ENCODE measurements at regions not wholly inside any gene's neighbourhood (a gene's known extent, or its start where the extent isn't known, plus 50 kb on each side); places are given as distances from the start of the nearest gene placed in this dataset.
"Not testable (repeated sequence)": the region's sequence is repeated elsewhere in the genome, so short reads cannot be mapped to it uniquely, and the experiment has no call there.

GRCh38 chr6:12548526-12548925 is 168.0 kb upstream of the PHACTR1 start:
- DNase-seq (ENCODE audit: low spot score), result no peak
- Histone ChIP-seq H2AK5ac (ENCODE audit: low read depth, low read length) (no peak overlapping the region), H3K4me1 (ENCODE audit: control insufficient read depth in 2 of 2, insufficient read depth in 1 of 2, low read depth in 1 of 2, low read length in 2 of 2) (no peaks in the 10 kb centered on the region), H3K27me3 (ENCODE audit: control insufficient read depth in 3 of 3, insufficient read depth in 3 of 3, low read depth in 1 of 3, low read length in 3 of 3) (no peaks in the 10 kb centered on the region), H4K91ac (ENCODE audit: low read depth, low read length, poor library complexity) (no peak overlapping the region), H2AFZ (ENCODE audit: low read length) (no peak overlapping the region), H3K27ac (replicated peaks; ENCODE audit: low read length) (no peak overlapping the region), H2BK5ac (ENCODE audit: low read length) (no peak overlapping the region), H3K4me3 (ENCODE audit: low read length in 2 of 2) (no peak overlapping the region), H3K9me3 (replicated peaks in 1 of 2; ENCODE audit: control insufficient read depth in 2 of 2, insufficient read depth in 1 of 2, low read depth in 1 of 2, low read length in 2 of 2) (peaks cover 0 to 3% of the 10 kb centered on the region in 2 donors), H4K8ac (ENCODE audit: low read depth, low read length) (no peak overlapping the region), H3K4ac (ENCODE audit: low read length) (no peak overlapping the region), H2BK120ac (ENCODE audit: low read depth, low read length) (no peak overlapping the region), H3K79me1 (ENCODE audit: low read depth, low read length) (no peaks in the 10 kb centered on the region), H3K4me2 (ENCODE audit: insufficient read depth, low read length, poor library complexity, severe bottlenecking) (no peak overlapping the region), H3K18ac (ENCODE audit: low read length) (no peak overlapping the region), H3K23ac (ENCODE audit: low read depth, low read length, poor library complexity) (no peak overlapping the region), H2BK12ac (ENCODE audit: low read length) (no peak overlapping the region), H3K9ac (ENCODE audit: low read depth, low read length, poor library complexity) (no peak overlapping the region), H3K36me3 (replicated peaks in 1 of 2; ENCODE audit: control insufficient read depth in 2 of 2, insufficient read depth in 2 of 2, low read length in 2 of 2) (no peaks in the 10 kb centered on the region), H2BK15ac (ENCODE audit: low read length) (no peak overlapping the region), H3K14ac (ENCODE audit: low read length) (no peak overlapping the region)
- WGBS, 2 donors (ENCODE audit: extremely low coverage in 2 of 2, insufficient read length in 2 of 2, insufficient replicate concordance in 1 of 2), result no CpG with 5 or more reads among the region's 2 CpGs

DNA sequence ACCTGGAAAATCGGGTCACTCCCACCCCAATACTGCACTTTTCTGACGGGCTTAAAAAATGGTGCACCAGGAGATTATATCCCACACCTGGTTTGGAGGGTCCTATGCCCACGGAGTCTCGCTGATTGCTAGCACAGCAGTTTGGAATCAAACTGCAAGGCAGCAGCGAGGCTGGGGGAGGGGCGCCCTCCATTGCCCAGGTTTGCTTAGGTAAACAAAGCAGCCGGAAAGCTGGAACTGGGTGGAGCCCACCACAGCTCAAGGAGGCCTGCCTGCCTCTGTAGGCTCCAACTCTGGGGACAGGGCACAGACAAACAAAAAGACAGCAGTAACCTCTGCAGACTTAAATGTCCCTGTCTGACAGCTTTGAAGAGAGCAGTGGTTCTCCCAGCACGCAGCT is 167.1 kb upstream of the PHACTR1 start:
- not testable (repeated sequence) for H3K4me3 ChIP-seq (ENCODE audit: low read length in 2 of 2); H3K18ac ChIP-seq (ENCODE audit: low read length); H4K8ac ChIP-seq (ENCODE audit: low read depth, low read length); H2AK5ac ChIP-seq (ENCODE audit: low read depth, low read length); H2AFZ ChIP-seq (ENCODE audit: low read length); H2BK12ac ChIP-seq (ENCODE audit: low read length); DNase-seq (ENCODE audit: low spot score); H3K79me1 ChIP-seq (ENCODE audit: low read depth, low read length); H3K4me2 ChIP-seq (ENCODE audit: insufficient read depth, low read length, poor library complexity, severe bottlenecking); H3K14ac ChIP-seq (ENCODE audit: low read length); H2BK5ac ChIP-seq (ENCODE audit: low read length); H2BK15ac ChIP-seq (ENCODE audit: low read length); H3K9ac ChIP-seq (ENCODE audit: low read depth, low read length, poor library complexity); H3K27ac ChIP-seq (replicated peaks; ENCODE audit: low read length); H3K4me1 ChIP-seq (ENCODE audit: control insufficient read depth in 2 of 2, insufficient read depth in 1 of 2, low read depth in 1 of 2, low read length in 2 of 2); H2BK120ac ChIP-seq (ENCODE audit: low read depth, low read length); H3K36me3 ChIP-seq (replicated peaks in 1 of 2; ENCODE audit: control insufficient read depth in 2 of 2, insufficient read depth in 2 of 2, low read length in 2 of 2); H3K4ac ChIP-seq (ENCODE audit: low read length); H4K91ac ChIP-seq (ENCODE audit: low read depth, low read length, poor library complexity); H3K9me3 ChIP-seq (replicated peaks in 1 of 2; ENCODE audit: control insufficient read depth in 2 of 2, insufficient read depth in 1 of 2, low read depth in 1 of 2, low read length in 2 of 2); H3K27me3 ChIP-seq (ENCODE audit: control insufficient read depth in 3 of 3, insufficient read depth in 3 of 3, low read depth in 1 of 3, low read length in 3 of 3); H3K23ac ChIP-seq (ENCODE audit: low read depth, low read length, poor library complexity)
- WGBS, 2 donors (ENCODE audit: extremely low coverage in 2 of 2, insufficient read length in 2 of 2, insufficient replicate concordance in 1 of 2), result no CpG with 5 or more reads among the region's 8 CpGs

GRCh38 chr6:12554820-12555219 is 161.7 kb upstream of the PHACTR1 start:
- H3K4me2 ChIP-seq (ENCODE audit: insufficient read depth, low read length, poor library complexity, severe bottlenecking); H4K91ac ChIP-seq (ENCODE audit: low read depth, low read length, poor library complexity); H3K9ac ChIP-seq (ENCODE audit: low read depth, low read length, poor library complexity); H3K4me1 ChIP-seq (ENCODE audit: control insufficient read depth in 2 of 2, insufficient read depth in 1 of 2, low read depth in 1 of 2, low read length in 2 of 2); H3K9me3 ChIP-seq (replicated peaks in 1 of 2; ENCODE audit: control insufficient read depth in 2 of 2, insufficient read depth in 1 of 2, low read depth in 1 of 2, low read length in 2 of 2); H3K18ac ChIP-seq (ENCODE audit: low read length); H3K27ac ChIP-seq (replicated peaks; ENCODE audit: low read length); DNase-seq (ENCODE audit: low spot score); H3K23ac ChIP-seq (ENCODE audit: low read depth, low read length, poor library complexity); H3K14ac ChIP-seq (ENCODE audit: low read length); H4K8ac ChIP-seq (ENCODE audit: low read depth, low read length); H2BK15ac ChIP-seq (ENCODE audit: low read length); H3K27me3 ChIP-seq (ENCODE audit: control insufficient read depth in 3 of 3, insufficient read depth in 3 of 3, low read depth in 1 of 3, low read length in 3 of 3); H2BK12ac ChIP-seq (ENCODE audit: low read length); H3K79me1 ChIP-seq (ENCODE audit: low read depth, low read length); H3K4ac ChIP-seq (ENCODE audit: low read length); H2AK5ac ChIP-seq (ENCODE audit: low read depth, low read length); H2BK120ac ChIP-seq (ENCODE audit: low read depth, low read length); H2AFZ ChIP-seq (ENCODE audit: low read length); H3K4me3 ChIP-seq (ENCODE audit: low read length in 2 of 2); H2BK5ac ChIP-seq (ENCODE audit: low read length); H3K36me3 ChIP-seq (replicated peaks in 1 of 2; ENCODE audit: control insufficient read depth in 2 of 2, insufficient read depth in 2 of 2, low read length in 2 of 2): not testable (repeated sequence)
- WGBS, 2 donors (ENCODE audit: extremely low coverage in 2 of 2, insufficient read length in 2 of 2, insufficient replicate concordance in 1 of 2), result no CpG with 5 or more reads among the region's 2 CpGs

DNA sequence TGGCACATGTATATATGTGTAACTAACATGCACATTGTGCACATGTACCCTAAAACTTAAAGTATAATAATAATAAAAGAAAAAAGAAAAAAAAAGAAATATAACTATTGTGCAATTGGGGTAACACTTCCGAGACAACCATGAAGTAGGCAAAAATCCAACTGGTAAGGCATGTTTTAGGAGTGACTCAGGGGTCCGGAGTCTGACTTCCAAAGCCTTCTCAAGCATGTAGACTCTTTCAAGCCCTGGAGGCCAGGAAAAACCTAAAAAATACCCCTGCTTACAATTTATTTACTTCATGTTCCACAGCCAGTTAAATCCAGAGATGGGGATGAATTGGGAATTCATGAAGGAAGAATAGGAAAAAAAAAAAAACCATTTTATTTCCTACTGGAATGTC is 161.3 kb upstream of the PHACTR1 start:
- Histone ChIP-seq H3K4me1 (ENCODE audit: control insufficient read depth in 2 of 2, insufficient read depth in 1 of 2, low read depth in 1 of 2, low read length in 2 of 2) (no peaks in the 10 kb centered on the region), H3K23ac (ENCODE audit: low read depth, low read length, poor library complexity) (no peak overlapping the region), H3K4ac (ENCODE audit: low read length) (no peak overlapping the region), H2BK5ac (ENCODE audit: low read length) (no peak overlapping the region), H3K4me3 (ENCODE audit: low read length in 2 of 2) (no peak overlapping the region), H3K18ac (ENCODE audit: low read length) (no peak overlapping the region), H2BK12ac (ENCODE audit: low read length) (no peak overlapping the region), H3K4me2 (ENCODE audit: insufficient read depth, low read length, poor library complexity, severe bottlenecking) (no peak overlapping the region), H2AFZ (ENCODE audit: low read length) (no peak overlapping the region), H3K9me3 (replicated peaks in 1 of 2; ENCODE audit: control insufficient read depth in 2 of 2, insufficient read depth in 1 of 2, low read depth in 1 of 2, low read length in 2 of 2) (no peaks in the 10 kb centered on the region), H3K27ac (replicated peaks; ENCODE audit: low read length) (no peak overlapping the region), H4K91ac (ENCODE audit: low read depth, low read length, poor library complexity) (no peak overlapping the region), H2BK15ac (ENCODE audit: low read length) (no peak overlapping the region), H3K9ac (ENCODE audit: low read depth, low read length, poor library complexity) (no peak overlapping the region), H2AK5ac (ENCODE audit: low read depth, low read length) (no peak overlapping the region), H3K79me1 (ENCODE audit: low read depth, low read length) (no peaks in the 10 kb centered on the region), H4K8ac (ENCODE audit: low read depth, low read length) (no peak overlapping the region), H3K14ac (ENCODE audit: low read length) (no peak overlapping the region), H3K36me3 (replicated peaks in 1 of 2; ENCODE audit: control insufficient read depth in 2 of 2, insufficient read depth in 2 of 2, low read length in 2 of 2) (no peaks in the 10 kb centered on the region), H3K27me3 (ENCODE audit: control insufficient read depth in 3 of 3, insufficient read depth in 3 of 3, low read depth in 1 of 3, low read length in 3 of 3) (no peaks in the 10 kb centered on the region), H2BK120ac (ENCODE audit: low read depth, low read length) (no peak overlapping the region)
- no CpG with 5 or more reads among the region's 2 CpGs for WGBS, 2 donors (ENCODE audit: extremely low coverage in 2 of 2, insufficient read length in 2 of 2, insufficient replicate concordance in 1 of 2)
- DNase-seq (ENCODE audit: low spot score), result no peak
